Psoas muscle (tissue), 7 donors: ENCODE measurements at regions not wholly inside any gene's neighbourhood (a gene's known extent, or its start where the extent isn't known, plus 50 kb on each side); places are given as distances from the start of the nearest gene placed in this dataset.

Experiments used
- ATAC-seq, 4 donors: fragments of 200-7000 bp; cut with Tn5 transposase; one replicate each; pipeline ENCODE4 v1.9.1; 2020; ENCODE audit warnings: moderate library complexity in 3 of 4, mild to moderate bottlenecking in 2 of 4
- DNase-seq, 2 donors: peaks; one replicate each; pipeline ENCODE4 v3.0.0-alpha.2; 2020
- H3K27ac ChIP-seq: fragments of 200-600 bp; one replicate; pipeline ENCODE4 v1.8.0; 2022
- H3K27me3 ChIP-seq, 3 donors: fragments of 200-600 bp in 1 of 3; one replicate each; pipeline versions ENCODE4 v1.6.1 to v1.8.0; 2013 to 2022; ENCODE audit warnings: low read length in 2 of 3, mild to moderate bottlenecking in 2 of 3, moderate library complexity in 1 of 3; ENCODE audit not compliant: insufficient read depth in 3 of 3
- H3K36me3 ChIP-seq, 2 donors: fragments of 200-600 bp in 1 of 2; one replicate each; pipeline versions ENCODE4 v1.6.1 to v1.8.0; 2013 to 2022; ENCODE audit warnings: low read depth in 1 of 2, mild to moderate bottlenecking in 1 of 2, moderate library complexity in 1 of 2; ENCODE audit not compliant: insufficient read depth in 1 of 2
- H3K4me1 ChIP-seq: fragments of 200-600 bp; one replicate; pipeline ENCODE4 v1.8.0; 2022
- H3K4me3 ChIP-seq: fragments of 200-600 bp; one replicate; pipeline ENCODE4 v1.8.0; 2022; ENCODE audit warnings: mild to moderate bottlenecking
- H3K9me3 ChIP-seq: fragments of 200-600 bp; one replicate; pipeline ENCODE4 v1.8.0; 2022
- WGBS, 3 donors: extraction: QIAGEN DNeasy Blood & Tissue Kit; methylation state at CpG; one replicate each; pipeline versions ENCODE4 v1.1.6 to v1.1.7; 2013; 5-methylcytosine and 5-hydroxymethylcytosine counted together
- intact Hi-C, 2 donors: fragments of 100-400 bp; cut with DNase I; formaldehyde crosslinking; loops; one replicate each; pipeline versions ENCODE4 v1.11.0 to v1.14.2; 2022
- TF ChIP-seq, protein P1 (sequence below): fragments of 200-600 bp; IDR thresholded peaks from one replicate; pipeline ENCODE4 v1.8.0; 2022; ENCODE audit warnings: antibody characterized with exemption
- donor health status: healthy with polysubstance abuse.
- donor health status: DM: no; HTN: no; CAD: no; lungs with moderate emphysema.
- donor health status: Bipolar disorder and iron deficiency.
- donor health status: healthy.
- donor health status: DM: yes; HTN: yes; CAD: no.
- donor health status: DM: no; HTN: no; CAD: no.
- donor health status: DM: yes; HTN: yes; CAD: no.

DNA sequence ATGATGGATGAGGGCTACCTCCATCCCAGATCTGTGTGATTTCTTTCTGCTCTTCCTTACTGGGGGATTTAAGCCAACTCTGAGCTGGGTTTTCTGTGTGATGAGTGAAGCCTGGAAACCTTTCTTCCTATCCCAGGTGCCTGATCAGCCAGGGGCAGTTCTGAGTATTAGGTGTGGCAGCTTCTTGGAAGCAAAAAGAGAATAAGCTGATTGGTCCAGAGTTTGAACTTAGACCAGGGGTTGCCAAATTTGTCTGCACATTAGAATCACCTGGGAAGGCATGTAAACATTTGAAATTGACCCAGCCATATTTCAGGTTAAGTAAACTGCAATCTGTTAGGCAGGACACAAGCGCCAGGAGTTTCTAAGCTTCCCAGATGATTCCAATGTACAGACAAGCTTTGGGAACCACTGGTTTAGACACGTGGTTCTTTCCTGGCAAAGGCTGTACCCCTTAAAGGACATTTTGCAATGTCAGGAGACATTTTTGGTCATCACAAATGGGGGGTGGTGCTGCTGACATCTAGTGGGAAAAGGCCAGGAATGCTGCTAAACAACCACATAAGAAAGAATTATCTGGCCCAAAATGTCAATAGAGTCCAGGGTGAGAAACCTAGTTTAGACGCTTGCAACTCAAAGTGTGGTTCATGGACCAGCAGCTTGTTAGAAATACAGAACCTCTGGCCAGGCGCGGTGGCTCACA is 160.5 kb upstream of the GHITM start:
- Histone ChIP-seq H3K9me3 (no peaks in the 10 kb centered on the region), H3K4me1 (no peaks in the 10 kb centered on the region), H3K27ac (no peak overlapping the region), H3K4me3 (no peak overlapping the region), H3K27me3 (no peaks in the 10 kb centered on the region), H3K36me3 (no peaks in the 10 kb centered on the region)
- ATAC-seq = no peak
- TF ChIP-seq, protein P1, sequence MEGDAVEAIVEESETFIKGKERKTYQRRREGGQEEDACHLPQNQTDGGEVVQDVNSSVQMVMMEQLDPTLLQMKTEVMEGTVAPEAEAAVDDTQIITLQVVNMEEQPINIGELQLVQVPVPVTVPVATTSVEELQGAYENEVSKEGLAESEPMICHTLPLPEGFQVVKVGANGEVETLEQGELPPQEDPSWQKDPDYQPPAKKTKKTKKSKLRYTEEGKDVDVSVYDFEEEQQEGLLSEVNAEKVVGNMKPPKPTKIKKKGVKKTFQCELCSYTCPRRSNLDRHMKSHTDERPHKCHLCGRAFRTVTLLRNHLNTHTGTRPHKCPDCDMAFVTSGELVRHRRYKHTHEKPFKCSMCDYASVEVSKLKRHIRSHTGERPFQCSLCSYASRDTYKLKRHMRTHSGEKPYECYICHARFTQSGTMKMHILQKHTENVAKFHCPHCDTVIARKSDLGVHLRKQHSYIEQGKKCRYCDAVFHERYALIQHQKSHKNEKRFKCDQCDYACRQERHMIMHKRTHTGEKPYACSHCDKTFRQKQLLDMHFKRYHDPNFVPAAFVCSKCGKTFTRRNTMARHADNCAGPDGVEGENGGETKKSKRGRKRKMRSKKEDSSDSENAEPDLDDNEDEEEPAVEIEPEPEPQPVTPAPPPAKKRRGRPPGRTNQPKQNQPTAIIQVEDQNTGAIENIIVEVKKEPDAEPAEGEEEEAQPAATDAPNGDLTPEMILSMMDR = no peak
- intact Hi-C loops = no loop called here
- 75 to 80% (median 78%) methylated on average over 5 of the region's 5 CpGs for WGBS, 3 donors
- no peak for DNase-seq

DNA sequence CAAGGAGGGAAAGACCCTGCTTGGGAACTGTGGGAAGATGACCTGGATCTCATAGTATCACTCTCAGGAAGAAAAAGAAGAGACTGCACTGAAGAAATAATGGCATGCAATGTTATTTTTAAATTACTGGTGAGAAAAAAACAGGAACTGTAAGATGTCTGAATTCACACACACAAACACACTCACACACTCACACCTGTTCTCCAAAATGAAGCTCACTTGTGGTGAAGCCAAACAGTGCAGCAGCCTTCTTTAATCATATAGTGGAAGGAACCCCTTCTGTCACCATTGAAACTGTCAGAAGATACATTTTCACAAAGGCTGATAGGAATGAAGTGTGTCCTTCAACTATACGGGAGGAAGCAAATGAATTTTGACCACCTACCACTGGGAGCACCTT is 156.5 kb upstream of the GHITM start:
- TF ChIP-seq, protein P1 = no peak
- no peak for ATAC-seq
- H3K4me3 ChIP-seq = no peak overlapping the region
- intact Hi-C loops = no loop called here
- H3K9me3 ChIP-seq = no peaks in the 10 kb centered on the region
- H3K27me3 ChIP-seq = no peaks in the 10 kb centered on the region
- no peak for DNase-seq
- H3K27ac ChIP-seq = no peak overlapping the region
- H3K4me1 ChIP-seq = no peaks in the 10 kb centered on the region
- 35 to 44% (median 37%) methylated on average over 1 of the region's 1 CpG for WGBS, 3 donors
- no peaks in the 10 kb centered on the region for H3K36me3 ChIP-seq

DNA sequence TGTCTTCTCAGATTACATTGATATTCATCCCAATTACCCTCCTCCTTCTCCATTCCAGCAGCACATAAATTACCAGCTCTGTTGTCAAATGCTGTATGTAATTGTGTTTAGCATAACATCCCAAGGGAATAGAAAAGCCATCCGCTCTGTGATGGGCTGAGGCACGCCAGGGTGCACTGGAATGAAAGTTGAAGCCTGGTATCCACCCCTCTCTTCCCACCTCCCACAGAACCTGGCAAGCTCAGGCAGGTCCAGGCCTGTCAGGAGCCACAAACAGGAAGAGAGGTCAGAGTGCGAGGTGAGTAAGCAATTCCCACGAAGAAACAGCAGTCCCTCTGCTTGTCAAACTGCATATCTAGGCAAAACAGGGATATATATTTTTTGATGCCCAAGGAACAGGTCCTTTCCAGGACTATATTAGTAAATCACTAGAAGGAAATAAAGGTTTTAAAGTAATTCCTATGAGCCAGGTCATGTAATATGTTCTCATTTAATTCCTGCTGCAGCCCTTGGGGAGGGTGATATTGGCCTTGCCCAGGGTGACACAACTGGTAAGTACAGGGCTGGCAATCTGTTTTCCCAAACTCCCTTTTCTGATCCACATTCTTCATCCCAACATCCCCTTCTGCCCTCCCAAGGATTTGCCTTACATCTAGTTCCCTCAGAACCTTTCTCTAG is 155.6 kb upstream of the GHITM start:
- TF ChIP-seq, protein P1 = no peak
- intact Hi-C loops = no loop called here
- Histone ChIP-seq H3K27ac (no peak overlapping the region), H3K4me1 (no peaks in the 10 kb centered on the region), H3K4me3 (no peak overlapping the region), H3K9me3 (no peaks in the 10 kb centered on the region), H3K27me3 (no peaks in the 10 kb centered on the region), H3K36me3 (no peaks in the 10 kb centered on the region)
- WGBS, 3 donors = 37 to 39% (median 37%) methylated on average over 4 of the region's 4 CpGs
- DNase-seq (no peak), ATAC-seq (no peak)

DNA sequence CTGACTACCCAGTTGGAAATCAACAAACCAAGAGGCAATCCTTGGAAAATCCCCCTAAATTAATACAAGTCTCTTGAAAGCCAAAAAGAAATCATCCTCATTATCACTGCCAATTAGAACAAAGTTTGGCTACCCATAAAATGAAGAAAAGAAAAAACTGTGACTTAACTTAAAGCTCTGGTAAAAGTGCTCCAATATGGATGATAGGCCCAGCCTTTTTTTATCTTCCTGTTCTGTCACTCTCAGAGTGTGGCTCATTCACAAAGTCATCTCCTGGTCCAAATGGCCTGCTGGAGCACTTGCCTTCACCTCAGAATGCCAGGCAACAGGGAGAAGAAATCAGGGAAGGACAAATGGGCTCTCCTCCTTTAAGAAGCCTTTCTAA is 155.1 kb upstream of the GHITM start:
- TF ChIP-seq, protein P1 = no peak
- DNase-seq (no peak), ATAC-seq (no peak)
- H3K4me1 ChIP-seq = no peaks in the 10 kb centered on the region
- H3K4me3 ChIP-seq = no peak overlapping the region
- no peaks in the 10 kb centered on the region for H3K36me3 ChIP-seq
- H3K27ac ChIP-seq = no peak overlapping the region
- intact Hi-C loops = no loop called here
- H3K9me3 ChIP-seq = no peaks in the 10 kb centered on the region
- H3K27me3 ChIP-seq = no peaks in the 10 kb centered on the region
